AG04450 (cell line): ENCODE measurements at regions not wholly inside any gene's neighbourhood (a gene's known extent, or its start where the extent isn't known, plus 50 kb on each side); places are given as distances from the start of the nearest gene placed in this dataset.

ENCODE experiments used
- CTCF ChIA-PET: fragments of 300-600, 350-600 bp; formaldehyde crosslinking; extraction: SDS; loops from one replicate; lab custom pipeline; 2022; ENCODE audit warnings: antibody characterized with exemption, inconsistent platforms; lab: Charles Lee
- POLR2A ChIA-PET: fragments of 350-600 bp; formaldehyde crosslinking; extraction: SDS; loops from one replicate; lab custom pipeline; 2021; ENCODE audit warnings: antibody characterized with exemption, inconsistent platforms; lab: Yijun Ruan, JAX
- DNase-seq: peaks from one replicate; pipeline ENCODE4 v3.0.0-alpha.2; 2011; ENCODE audit warnings: low read depth, low spot score
- H3K27ac ChIP-seq: one replicate; pipeline ENCODE4 v1.5.1; 2012; ENCODE audit warnings: low read depth, low read length, control low read depth
- H3K27me3 ChIP-seq: one replicate; pipeline ENCODE4 v1.6.0; 2012; ENCODE audit warnings: low read length; ENCODE audit not compliant: control insufficient read depth, insufficient read depth
- H3K4me3 ChIP-seq: 2 replicates; pipeline ENCODE4 v1.5.1; 2011; ENCODE audit warnings: mild to moderate bottlenecking, low read depth, low read length, control low read depth
- H3K9me3 ChIP-seq: 2 replicates; pipeline ENCODE4 v1.5.1; 2012; ENCODE audit warnings: low read length; ENCODE audit not compliant: control insufficient read depth, insufficient read depth
- TF ChIP-seq, protein P1 (sequence below): IDR thresholded peaks from 2 replicates; pipeline ENCODE4 v1.5.1; 2011; ENCODE audit warnings: low read depth, low read length, control low read depth, inconsistent platforms

- TF ChIP-seq, protein P1, sequence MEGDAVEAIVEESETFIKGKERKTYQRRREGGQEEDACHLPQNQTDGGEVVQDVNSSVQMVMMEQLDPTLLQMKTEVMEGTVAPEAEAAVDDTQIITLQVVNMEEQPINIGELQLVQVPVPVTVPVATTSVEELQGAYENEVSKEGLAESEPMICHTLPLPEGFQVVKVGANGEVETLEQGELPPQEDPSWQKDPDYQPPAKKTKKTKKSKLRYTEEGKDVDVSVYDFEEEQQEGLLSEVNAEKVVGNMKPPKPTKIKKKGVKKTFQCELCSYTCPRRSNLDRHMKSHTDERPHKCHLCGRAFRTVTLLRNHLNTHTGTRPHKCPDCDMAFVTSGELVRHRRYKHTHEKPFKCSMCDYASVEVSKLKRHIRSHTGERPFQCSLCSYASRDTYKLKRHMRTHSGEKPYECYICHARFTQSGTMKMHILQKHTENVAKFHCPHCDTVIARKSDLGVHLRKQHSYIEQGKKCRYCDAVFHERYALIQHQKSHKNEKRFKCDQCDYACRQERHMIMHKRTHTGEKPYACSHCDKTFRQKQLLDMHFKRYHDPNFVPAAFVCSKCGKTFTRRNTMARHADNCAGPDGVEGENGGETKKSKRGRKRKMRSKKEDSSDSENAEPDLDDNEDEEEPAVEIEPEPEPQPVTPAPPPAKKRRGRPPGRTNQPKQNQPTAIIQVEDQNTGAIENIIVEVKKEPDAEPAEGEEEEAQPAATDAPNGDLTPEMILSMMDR: no peak
- no peak for DNase-seq
- CTCF ChIA-PET: no interaction called here
- Histone ChIP-seq H3K9me3 (peaks cover 4% of the 10 kb centered on the region), H3K27me3 (no peaks in the 10 kb centered on the region), H3K27ac (no peak overlapping the region), H3K4me3 (no peak overlapping the region)
- POLR2A ChIA-PET: no interaction called here
These were observed 345.5 kb upstream of the DUSP10 start for GRCh38 chr1:222087221-222087920.

DNA sequence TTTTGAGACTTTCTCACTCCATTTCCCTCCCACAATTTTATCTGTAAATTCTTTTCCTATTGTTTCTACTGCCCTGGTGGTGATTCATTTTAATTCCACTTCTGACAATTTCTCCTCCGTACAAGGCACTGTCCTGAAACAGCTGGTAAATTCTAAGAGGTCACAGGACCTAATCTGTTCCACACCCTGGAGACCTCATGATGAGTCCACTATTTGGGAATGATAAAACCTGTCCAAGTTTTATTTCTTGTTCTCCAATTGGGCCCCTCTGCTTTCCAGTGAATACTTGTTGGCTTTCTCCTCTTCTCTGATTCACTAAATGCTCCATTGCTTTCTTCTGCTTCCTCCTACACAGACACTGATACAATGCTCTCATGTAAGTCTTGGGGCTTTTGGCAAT lies 343.1 kb upstream of the DUSP10 start:
- H3K4me3 ChIP-seq: no peak overlapping the region
- H3K27ac ChIP-seq: no peak overlapping the region
- CTCF ChIA-PET: no interaction called here
- POLR2A ChIA-PET: no interaction called here
- TF ChIP-seq, protein P1: no peak
- no peaks in the 10 kb centered on the region for H3K27me3 ChIP-seq
- peaks cover 10% of the 10 kb centered on the region for H3K9me3 ChIP-seq
- no peak for DNase-seq

DNA sequence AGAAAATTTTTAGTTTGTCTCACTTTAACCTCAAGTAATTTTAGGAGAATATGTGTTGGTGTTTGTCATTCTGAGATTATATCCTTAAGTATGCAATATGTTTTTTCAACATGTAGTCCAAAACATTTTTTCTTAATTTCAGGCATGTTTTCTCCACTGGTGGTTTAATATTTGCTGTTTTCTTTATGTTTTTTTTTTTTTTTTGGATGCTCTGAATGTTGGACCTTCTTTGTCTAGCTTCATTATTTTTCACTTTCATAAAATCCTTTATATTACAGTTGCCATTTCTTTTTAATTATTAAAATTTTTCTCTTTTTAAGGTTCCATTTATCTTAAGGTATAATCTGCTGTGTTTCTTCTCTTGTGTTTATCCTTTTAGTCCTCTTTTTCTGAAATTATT lies 342.2 kb upstream of the DUSP10 start:
- DNase-seq: no peak
- Histone ChIP-seq H3K27ac (no peak overlapping the region), H3K27me3 (no peaks in the 10 kb centered on the region), H3K4me3 (no peak overlapping the region), H3K9me3 (peaks cover 10% of the 10 kb centered on the region)
- TF ChIP-seq, protein P1: no peak
- CTCF ChIA-PET: no interaction called here
- POLR2A ChIA-PET: no interaction called here

GRCh38 chr1:222081859-222082258 lies 340.0 kb upstream of the DUSP10 start:
- no peak overlapping the region for H3K27ac ChIP-seq
- no peaks in the 10 kb centered on the region for H3K27me3 ChIP-seq
- H3K4me3 ChIP-seq: no peak overlapping the region
- CTCF ChIA-PET: no interaction called here
- no peak for DNase-seq
- TF ChIP-seq, protein P1: no peak
- peaks cover 10% of the 10 kb centered on the region for H3K9me3 ChIP-seq
- POLR2A ChIA-PET: no interaction called here

DNA sequence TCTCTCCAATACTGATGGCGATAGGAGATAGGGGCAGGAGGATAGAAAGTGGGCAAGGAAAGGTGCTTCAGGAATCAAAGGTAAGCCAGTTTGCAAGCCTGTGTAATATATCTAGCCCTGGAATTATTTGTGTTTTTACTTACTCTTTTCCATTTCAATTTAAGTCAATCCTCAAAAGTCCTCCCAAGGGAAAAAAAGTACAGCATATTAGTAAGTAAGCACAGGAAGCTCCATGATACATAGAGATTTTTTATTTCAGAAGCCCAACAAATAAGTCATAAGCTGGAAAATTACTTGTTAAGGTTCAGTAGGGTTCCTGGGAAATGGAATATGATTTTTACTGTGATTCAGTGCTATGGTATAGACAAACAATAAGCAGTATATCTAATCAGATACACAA lies 337.7 kb upstream of the DUSP10 start:
- H3K27ac ChIP-seq: no peak overlapping the region
- peaks cover 10% of the 10 kb centered on the region for H3K9me3 ChIP-seq
- ChIA-PET CTCF (no interaction called here), POLR2A (no interaction called here)
- no peak for DNase-seq
- H3K27me3 ChIP-seq: no peaks in the 10 kb centered on the region
- TF ChIP-seq, protein P1: no peak
- H3K4me3 ChIP-seq: no peak overlapping the region
